Germinal center (tissue), 1 donor: ENCODE measurements at regions not wholly inside any gene's neighbourhood (a gene's known extent, or its start where the extent isn't known, plus 50 kb on each side); places are given as distances from the start of the nearest gene placed in this dataset.

Experiments used
- DNase-seq: peaks from one replicate; pipeline ENCODE4 v3.0.0; 2012; ENCODE audit warnings: mixed read lengths, low spot score

DNA sequence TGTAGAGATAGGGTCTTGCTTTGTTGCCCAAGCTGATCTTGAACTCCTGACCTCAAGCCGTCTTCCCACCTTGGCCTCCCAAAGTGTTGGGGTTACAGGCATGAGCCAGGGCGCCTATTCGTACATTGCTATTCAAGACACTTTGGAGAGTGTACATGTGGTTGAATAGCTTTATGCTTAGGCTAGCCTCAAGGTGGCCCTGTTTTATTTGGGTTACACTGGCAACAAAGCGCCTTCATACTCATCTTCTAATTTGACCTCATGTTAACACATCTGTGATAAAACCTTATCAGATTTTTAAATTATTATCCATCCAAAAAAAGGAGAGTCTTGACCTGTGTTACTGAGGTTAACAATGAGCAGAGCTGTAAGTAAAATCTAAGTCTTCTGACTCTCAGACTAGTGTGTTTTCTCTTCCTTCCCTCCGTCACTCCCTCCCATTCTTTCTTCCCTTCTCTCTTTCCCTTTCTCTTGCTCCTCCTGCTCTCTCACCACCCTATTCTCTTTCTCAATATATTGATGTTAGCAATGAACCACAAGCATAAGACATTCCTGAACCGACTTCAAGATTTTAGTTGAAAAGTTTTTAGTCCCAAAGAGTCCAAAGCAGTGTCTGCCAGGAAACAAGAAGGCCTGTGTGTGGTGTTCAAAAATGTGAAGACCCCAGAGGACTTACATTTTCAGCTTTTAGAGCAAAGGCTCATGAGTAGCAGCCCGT, 603.7 kb upstream of the CFAP20DC start:
- DNase-seq = no peak

GRCh38 chr3:59644479-59645402, 594.9 kb upstream of the CFAP20DC start:
- no peak for DNase-seq

DNA sequence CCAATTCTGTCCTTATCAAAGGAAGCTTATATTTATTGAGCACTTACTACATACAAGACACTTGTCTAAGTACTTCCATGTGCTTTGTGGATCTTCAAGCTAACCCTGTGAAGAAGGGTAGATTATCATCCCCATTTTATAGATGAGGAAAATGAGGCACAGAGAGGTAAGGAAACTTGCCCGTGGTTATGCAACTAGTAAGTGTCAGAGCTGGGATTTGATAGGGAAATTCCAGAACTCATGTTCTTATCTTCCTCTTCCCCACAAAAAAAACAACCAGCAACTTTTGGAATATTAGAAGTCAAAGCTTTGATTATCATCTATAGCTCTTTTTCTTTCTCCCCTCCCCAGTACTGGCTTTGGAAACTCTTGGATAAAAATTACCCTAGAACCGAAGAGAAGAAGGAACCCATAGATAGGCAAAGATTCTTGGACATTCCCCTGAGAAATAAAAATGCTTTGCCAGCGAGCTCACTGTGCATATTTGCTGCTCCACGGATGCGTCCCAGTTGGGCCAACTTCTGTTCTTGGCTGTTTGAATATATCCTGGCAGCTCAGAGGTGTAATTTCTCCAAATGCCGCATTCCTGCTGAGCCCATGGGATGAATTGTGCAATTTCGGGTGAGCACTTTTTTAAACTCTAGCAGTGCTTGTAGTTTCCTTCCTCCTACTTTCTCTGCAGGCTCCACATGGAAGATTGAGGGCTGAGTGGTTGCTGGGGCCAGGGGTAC, 591.5 kb upstream of the CFAP20DC start:
- no peak for DNase-seq

- DNase-seq = no peak
Measured at GRCh38 chr3:59632760-59633573, 583.1 kb upstream of the CFAP20DC start.

- no peak for DNase-seq
Measured at GRCh38 chr3:59631482-59631881, 581.7 kb upstream of the CFAP20DC start.

DNA sequence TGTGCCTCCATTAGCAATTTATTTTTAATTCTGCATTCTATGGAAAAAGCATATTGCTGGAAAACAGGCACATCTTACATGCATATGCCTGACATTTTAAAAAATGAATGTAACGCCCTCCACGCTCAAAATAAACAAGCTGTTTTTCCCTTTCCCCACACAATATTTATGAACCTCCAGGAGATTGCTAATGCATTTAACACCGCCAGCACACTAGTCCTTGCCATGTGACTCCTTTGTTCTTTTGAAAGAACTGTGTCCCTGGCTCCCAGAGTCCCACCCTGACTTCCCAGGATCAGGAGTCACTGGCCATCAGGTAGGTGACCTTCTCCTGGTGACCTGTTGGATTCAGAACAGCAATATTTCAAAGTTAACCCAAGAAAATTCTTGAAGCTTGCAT, 571.2 kb upstream of the CFAP20DC start:
- DNase-seq = no peak

DNA sequence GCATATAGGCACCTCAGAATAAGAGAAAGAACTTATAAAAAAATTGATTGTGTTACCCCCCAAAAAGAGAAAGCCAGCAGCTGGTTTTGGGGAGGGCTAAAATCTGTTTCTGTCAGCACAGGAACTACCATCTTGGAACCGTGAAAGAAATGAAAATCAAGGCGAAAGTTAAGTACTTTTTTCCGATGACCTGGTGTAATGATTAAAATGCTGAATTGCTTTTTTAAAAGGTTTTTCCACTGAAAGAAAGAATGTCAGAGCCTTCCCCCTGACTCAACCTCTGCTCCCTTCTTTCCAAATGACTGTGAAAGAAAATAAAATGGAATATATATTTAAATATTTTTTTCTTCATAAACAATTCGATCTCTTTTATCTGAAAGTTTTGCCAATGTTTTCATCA, 570.5 kb upstream of the CFAP20DC start:
- no peak for DNase-seq

DNA sequence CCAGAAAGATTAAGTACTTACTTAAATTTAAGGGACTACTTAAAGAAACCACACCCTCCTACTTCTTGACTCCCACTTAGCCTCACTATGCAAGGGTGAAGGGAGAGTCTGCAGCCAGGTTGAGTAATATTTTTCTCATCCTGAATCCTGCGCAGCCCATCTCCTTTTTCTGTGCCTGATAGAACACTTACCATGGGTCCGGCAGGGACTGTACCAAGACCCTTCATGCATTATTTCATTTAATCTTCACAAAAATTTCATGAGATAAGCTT, 562.6 kb upstream of the CFAP20DC start:
- DNase-seq = no peak

GRCh38 chr3:59611649-59612443, 562.0 kb upstream of the CFAP20DC start:
- DNase-seq = no peak

DNA sequence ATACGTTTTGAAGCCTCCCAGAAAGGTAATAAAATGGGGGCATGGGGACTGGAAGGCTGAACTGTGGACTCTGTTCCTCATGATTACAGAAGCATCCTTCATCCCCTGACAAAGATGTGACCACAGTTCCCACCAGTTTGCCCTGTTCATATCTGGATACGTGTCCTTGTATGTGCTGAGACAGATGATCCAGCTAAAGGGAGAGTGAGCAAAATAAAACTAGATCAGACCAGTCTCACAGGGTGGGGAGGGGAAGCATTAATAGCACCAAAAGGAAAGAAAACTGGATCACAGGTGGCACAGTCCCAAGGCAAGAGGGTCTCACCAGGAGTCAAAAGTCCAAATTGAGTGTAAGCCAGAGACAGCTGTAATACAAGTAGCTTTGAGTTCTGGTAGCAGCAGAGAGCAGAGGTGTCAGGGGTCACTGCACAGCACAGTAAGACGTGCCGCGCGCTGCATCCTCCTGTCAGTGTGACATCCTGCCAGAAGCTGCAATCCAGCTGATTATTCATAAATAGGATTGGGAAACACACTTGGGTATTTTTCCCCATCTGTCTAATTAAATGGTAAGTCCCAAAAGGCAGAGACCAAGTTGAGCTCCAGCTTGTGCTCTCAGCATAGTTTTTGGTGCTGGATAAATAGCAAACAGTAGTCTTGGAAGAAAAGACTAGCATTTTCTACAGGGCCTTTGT, 560.0 kb upstream of the CFAP20DC start:
- no peak for DNase-seq

GRCh38 chr3:59608356-59608755, 558.5 kb upstream of the CFAP20DC start:
- no peak for DNase-seq

GRCh38 chr3:59607656-59608055, 557.8 kb upstream of the CFAP20DC start:
- DNase-seq = no peak

- no peak for DNase-seq
Measured at GRCh38 chr3:59606638-59607266, 556.9 kb upstream of the CFAP20DC start.

DNA sequence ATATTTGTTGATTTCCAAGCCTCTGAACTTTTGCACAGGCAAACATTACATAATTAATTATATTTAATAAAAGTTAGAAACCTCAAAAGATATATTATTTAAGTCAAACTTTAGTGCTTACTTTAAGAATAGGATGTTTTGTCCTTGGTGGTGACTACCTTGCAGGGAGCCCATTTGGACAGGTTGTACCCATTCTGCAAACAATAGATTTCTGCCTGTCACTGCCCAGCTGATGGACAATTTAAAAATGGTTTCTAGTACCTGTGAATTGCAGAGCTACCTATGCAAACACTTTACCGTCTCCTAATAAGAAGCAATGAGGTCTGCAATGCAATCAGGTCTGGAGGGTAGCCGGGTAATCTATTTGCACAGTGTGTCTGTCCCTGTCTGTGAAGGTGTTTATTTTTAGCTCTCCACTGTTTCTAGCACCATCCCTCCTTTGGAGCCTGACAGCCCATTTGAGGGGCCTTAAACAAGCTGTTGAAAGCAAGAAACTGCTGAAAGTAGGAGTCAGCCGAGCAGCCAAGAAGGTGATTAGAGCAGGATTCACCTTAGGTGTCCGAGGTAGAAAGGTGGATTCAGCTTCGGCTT, 556.2 kb upstream of the CFAP20DC start:
- DNase-seq = no peak

- DNase-seq = no peak
Measured at GRCh38 chr3:59605318-59605717, 555.5 kb upstream of the CFAP20DC start.

DNA sequence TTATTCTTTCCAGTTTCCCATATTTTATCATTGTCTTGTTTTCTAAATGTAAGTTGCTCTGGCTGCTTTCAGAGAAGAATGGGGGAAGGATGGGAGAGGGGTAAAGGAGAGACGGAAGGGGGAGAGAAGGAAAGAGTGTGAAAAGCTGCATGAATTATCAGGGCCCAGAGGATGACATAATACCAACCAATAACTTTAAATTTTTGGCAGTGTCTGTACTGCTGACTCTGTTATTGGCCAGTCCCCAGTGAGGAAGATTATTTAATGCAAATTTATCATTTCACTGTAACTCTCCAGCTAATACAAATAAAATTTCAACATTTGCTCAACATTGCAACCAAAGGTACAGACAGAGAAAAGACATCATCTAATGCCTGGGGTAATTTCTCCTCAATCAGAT, 551.7 kb upstream of the CFAP20DC start:
- no peak for DNase-seq

- DNase-seq = no peak
Measured at GRCh38 chr3:59600631-59601030, 550.8 kb upstream of the CFAP20DC start.

DNA sequence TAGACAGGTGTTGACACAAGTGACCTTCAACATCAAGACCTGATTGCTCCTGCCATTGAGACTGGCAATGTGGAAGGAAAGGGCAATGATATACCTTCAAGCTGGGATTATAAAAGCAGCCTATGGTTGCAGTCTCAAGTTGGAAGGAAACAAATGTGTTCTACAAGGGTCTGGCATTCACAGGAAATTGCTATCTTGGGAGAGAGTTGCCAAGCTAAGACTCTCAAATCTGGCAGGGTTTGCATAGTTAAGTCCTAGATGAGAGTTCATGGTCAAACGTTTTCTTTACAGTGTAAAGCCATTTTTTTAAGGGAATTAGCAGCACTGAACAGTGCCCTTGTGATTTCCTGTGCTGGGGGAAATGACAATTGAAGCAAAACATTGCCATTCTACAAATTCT, 546.9 kb upstream of the CFAP20DC start:
- DNase-seq = no peak

- no peak for DNase-seq
Measured at GRCh38 chr3:59595830-59596229, 546.0 kb upstream of the CFAP20DC start.

GRCh38 chr3:59593380-59593779, 543.6 kb upstream of the CFAP20DC start:
- DNase-seq = no peak
